DMS 273 (cell line): ENCODE measurements at regions not wholly inside any gene's neighbourhood (a gene's known extent, or its start where the extent isn't known, plus 50 kb on each side); places are given as distances from the start of the nearest gene placed in this dataset.
A peak's percentile ranks its signal among the peaks of the same experiment; 100 is the strongest.
"Not testable (repeated sequence)": the region's sequence is repeated elsewhere in the genome, so short reads cannot be mapped to it uniquely, and the experiment has no call there.

Source experiments
- DNase-seq: peaks from one replicate; lab custom pipeline; 2025; ENCODE audit not compliant: unreplicated experiment; lab: John Stamatoyannopoulos, UW

DNA sequence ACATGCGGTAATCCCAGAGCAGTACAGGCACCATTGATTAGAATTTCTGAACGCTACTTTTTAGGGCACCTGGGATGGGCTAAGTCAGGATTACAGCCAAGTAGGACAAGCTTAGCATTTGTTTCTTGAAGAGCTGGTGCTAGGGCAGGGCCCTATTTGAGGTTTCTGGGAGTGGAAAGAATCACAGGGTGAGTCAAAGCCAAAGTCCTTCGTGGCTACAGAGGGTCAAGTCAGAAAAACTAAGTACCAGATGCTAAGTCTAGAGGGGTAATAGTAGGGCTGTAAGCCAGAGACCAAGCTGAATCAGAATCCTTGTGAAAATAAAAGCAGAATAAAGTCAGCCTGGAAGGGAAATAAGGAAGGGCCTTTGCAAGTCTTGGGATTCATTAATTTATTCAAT is 448.6 kb downstream of the ZIC3 start:
- no peak for DNase-seq

DNA sequence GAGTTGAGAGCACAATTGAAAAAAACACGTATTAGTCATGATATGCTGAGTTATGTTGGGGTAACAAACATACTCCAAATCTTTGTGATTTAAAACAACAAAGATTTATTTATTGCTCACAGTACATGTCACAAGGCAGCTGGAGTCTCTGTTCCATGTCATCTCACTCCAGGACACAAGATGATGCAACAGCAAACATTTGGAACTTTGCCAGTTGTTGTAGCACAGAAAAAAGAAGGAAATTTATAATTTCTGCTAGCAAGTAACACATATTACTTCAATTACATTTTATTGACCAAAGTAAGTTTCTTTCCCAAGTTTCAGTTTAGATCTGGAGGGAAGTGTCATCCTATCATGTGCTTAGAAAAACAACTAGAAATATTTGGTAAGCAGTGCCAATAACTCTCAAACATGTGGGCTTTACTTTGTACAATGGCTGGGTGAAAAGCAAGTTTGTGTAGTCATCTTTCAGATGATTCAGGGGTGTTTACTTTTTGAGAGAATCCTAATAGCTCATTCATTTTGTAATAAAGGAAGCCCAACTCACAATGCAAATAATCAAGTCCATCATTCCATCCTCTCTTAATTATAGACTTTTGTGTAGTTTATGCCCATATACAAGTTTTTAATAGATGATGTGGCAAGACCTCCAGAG is 452.3 kb downstream of the ZIC3 start:
- peak; percentile 11 for DNase-seq

DNA sequence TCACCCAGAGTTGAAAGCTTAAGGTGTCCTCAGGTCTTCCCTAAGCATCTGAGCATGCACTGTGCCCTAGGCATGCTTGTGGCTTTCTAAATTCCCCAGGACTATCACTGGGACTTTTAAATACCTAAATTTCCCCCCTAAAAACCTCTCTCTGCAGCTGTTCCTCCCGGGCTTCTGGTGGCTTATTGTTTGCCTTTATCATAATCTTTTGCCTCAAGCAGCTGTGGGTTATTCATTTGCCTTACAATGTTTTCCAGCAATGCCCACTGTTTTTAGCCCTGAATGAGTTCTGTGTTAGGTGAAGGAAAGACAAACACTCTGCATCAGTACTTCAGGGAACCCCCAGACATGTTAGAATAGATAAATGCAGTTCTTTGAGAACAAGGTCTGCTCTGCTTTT is 455.0 kb downstream of the ZIC3 start:
- no peak for DNase-seq

DNA sequence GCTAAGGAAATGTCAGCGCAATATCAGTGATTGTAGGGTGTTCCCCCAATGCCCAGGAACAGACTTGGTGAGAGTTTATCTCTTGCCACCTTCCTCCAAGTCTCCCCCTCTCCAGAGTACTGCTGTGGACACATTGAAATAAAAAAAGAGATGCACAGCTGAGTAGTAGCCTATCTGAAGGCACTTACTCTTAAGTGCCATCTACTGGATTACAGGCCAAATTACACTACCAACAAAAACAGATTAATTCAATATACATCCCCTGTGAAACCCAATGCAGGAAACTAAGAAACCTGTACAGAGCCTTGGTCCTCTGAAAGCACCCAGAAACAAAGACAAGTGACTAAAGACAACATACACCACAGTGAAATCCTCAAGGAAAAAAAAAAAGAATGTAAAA is 460.3 kb downstream of the ZIC3 start:
- DNase-seq = peak; percentile 41

DNA sequence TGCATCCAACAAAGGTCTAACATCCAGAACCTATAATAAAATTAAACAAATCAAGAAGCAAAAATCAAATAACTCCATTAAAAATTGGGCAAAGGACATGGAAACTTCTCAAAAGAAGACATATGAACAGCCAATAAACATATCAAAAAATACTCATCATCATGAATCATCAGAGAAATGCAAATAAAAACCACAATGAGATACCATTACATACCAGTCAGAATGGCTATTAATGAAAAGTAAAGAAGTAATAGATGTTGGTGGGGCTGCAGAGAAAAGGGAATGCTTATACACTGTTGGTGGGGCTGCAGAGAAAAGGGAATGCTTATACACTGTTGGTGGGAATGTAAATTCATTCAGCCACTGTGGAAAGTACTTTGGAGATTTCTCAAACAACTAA is 465.8 kb downstream of the ZIC3 start:
- no peak for DNase-seq

DNA sequence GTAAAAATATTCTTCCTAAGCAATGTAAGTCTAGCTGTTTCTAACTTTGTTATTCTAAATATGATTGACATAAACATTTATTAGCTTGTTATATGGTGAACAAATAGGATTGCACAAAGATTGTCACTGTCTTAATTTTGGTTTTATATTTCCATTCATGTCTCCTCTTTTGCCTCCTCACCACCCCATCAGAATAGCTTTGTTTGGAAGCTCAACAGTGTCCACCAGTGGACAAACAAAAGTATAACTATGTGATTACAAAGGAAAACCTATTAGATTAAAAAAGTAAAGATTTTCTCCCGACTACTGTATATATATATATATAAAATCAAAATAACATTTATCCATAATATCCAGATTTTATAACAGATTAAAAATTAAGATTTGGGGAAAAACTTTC is 468.2 kb downstream of the ZIC3 start:
- DNase-seq = peak; percentile 31

DNA sequence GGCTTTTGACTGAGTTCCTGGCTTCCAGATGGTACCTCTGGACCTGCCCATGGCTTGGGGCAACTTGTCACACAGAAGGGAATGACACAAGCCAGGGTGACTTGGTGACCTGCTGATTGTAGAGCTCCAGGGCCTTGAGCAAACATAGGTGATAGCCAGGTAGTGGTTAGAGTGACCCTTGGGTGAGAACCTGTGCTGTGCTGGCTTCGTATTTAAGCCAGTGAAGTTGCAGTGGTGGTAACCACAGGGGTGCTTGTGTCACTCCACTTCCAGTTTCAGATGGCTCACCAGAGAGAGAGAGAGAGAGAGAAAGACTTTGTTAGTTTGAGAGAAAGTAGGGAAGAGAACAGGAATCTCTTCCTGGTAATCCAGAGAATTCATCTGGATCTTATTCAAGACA is 471.6 kb downstream of the ZIC3 start:
- no peak for DNase-seq

DNA sequence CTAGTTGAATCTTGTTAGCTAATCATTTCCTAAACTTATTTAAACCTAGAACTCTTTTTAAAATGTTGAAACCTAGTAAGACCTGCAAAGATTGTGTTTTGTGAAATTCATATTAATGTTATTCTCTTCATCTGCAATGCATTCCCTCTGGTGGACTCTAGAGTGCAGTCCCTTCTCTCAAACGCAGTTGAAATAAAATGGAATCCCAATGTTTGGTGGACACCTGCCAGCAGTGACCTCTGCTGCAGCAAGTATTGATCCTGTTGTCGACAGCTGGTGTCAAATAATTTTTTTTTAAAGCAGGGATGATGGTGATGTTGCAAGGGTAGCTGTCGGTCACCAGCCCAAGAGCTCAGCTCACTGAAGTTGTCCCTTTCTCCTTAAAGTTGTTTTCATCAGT is 492.0 kb downstream of the ZIC3 start:
- no peak for DNase-seq

DNA sequence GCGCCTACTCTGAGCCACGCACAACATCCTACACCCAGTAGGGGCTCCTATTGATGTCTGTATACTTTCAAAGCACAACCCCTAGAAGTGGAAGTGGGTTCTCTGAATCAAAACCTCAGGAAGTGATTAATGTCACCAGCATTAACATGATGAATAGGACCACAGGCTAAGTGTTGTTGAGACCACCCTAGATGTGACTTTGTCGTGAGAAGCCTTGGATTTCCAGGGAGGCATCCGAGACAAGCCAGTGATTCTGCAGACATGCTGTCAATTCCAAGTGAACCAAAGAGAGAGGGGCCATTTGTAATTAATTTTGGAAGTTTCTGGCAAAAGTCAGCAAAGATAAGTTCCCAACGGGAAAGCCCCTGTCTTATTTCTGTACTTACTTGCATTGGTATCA is 493.0 kb downstream of the ZIC3 start:
- no peak for DNase-seq

DNA sequence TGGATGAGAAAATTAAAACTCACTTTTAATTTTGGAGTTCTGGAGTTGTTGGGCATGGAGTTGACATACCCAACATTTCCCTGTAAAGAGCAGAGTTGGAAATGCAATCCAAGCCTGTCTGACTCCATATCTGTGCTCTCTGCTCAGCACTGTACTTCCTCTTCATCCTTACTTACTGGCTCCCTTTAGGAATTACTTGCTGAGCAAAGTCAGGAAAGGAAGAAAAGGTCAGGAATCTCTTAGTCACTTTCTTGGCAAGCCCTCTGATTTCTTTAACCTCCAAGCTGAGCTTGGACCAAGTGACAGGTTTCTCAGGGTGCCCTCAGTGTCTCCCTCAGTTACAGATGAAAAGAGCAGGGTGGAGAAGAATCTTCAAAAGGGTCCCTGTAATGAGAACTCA is 501.5 kb downstream of the ZIC3 start:
- no peak for DNase-seq

DNA sequence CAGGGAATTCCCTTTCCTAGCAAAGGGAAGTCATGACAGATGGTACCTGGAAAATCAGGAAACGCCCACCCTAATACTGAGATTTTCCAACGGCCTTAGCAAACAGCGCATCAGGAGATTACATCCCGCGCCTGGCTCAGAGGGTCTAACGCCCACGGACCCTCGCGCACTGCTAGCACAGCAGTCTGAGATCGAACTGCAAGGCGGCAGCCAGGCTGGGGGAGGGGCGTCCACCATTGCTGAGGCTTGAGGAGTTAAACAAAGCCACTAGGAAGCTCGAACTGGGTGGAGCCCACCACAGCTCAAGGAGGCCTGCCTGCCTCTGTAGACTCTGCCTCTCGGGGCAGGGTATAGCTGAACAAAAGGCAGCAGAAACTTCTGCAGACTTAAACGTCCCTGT is 507.7 kb downstream of the ZIC3 start:
- no peak for DNase-seq

DNA sequence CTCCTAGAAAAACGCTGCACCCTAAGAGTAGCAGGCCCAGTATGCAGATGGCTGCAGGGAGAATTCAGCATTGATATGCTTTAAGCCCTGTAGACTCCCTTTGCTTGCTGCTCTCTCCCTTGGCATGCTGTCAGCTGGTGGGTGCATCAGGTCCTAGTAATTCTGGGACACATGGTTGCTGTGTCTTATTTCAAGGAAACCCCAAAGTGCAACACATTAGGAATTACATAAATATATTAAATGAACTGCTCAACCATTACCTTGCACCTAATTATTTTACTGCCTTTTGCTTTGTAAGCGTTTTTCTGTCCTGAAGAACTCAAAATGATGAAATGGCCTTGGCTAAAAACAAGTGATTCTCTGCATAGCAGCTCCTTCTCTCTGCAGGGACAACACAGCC is 516.3 kb downstream of the ZIC3 start:
- no peak for DNase-seq

DNA sequence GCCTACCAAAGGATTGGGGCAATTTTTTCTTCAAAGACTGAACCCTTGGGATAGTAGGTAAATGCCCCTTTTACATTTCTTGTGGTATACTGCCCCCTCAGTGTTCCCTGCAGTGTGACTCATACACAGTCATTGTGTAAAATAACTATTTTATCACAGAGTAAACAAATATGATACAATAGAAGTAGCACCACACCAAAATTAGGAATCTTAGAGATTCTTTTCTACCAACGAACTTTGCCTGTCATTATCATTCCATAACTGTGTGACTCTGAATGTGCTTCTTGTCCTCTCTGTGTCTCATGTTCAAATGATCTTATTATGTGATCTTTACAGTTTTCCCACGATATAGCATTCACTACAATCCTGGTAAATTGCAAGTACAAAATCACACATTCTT is 517.0 kb downstream of the ZIC3 start:
- no peak for DNase-seq

DNA sequence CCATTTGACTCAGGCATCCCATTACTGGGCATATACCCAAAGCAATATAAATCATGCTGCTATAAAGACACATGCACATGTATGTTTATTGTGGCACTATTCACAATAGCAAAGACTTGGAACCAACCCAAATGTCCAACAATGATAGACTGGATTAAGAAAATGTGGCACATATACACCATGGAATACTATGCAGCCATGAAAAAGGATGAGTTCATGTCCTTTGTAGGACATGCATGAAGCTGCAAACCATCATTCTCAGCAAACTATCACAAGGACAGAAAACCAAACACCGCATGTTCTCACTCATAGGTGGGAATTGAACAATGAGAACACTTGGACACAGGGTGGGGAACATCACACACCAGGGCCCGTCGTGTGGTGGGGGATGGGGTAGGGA is 545.0 kb downstream of the ZIC3 start:
- not testable (repeated sequence) for DNase-seq

DNA sequence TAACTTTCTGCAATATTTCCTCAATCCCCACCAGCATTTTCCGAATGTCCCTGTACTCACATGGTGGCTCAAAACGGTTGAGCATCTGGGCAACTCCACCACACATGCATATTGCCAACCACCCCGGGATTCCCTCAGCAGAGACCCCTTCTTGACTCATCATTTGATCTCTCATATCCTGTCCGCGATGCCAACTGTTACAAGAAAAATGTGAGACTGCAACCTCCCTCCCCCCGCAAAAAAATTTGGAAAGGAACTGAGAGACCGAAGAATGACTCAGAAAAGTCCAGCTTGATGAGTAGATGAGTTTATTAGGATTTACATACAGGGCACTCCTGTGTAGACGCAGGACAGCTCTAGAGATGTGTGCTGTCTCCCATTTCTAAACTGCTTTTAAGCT is 561.4 kb downstream of the ZIC3 start:
- no peak for DNase-seq

DNA sequence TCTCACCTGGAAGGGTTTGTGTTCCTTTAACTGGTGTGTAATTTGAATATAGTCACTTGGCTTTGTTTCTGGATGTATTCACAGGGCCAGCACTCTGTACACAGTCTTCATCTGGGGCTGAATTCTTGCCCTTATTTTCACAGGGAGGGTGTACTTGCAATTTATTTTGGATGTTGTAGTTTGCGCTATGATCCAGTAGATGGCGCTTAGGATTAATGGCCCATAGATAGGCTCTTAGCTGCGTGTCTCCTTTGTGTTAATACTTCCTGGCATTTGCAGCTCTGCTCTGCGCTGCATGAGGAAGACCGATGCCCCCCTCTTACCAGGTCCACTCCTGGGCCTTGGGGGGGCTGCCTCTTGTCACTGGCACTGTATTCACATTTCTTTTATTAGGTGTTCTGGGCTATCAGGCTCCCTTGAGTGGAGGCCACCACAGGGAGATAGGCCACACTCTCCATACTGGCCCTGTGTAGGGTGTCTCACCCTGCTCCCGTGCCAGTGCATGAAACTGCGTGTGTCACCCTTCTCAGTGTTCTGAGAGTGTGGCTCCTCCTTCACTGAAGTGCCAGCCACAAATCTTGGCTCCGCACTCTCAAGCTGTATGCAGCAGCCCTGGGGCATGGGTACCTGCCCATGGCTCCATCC is 562.2 kb downstream of the ZIC3 start:
- DNase-seq = peak; percentile 68

DNA sequence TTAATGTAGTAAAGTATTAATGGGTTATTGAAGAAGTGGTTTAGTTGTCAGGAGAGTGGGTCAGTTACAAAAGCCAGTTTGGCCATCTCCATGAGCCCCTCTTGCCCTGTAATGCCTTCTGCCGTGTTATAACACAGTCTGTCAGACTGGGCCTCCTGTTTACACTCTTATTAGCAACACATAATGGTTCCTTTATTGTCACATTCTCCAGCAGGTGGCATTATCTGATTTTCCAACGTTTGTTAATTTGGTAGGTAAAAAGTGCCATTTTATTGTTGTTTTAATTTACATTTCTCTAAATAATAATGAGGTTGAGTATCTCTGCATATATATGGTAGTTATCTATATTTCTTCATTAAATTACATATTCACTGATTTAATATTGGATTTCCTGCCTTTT is 560.8 kb downstream of the FGF13 start:
- DNase-seq = peak; percentile 44

DNA sequence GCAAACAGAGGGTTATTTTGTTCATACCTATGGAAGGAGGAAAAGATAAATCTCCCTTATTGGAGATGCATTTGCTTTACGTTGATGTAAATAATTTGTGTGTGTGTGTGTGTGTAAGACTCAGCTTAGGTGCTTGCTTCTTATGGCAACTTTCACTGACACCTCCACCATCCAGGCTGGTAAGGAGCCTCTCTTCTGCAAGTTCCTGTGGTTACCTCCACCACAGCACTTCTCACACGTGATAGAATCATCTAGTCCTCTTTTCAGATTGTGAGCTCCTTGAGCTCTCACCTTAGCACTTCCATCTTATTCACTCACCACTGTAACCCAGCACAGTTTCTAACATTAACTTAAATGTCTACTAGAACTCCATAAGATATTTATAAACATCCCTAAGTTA is 553.7 kb downstream of the FGF13 start:
- DNase-seq = no peak

DNA sequence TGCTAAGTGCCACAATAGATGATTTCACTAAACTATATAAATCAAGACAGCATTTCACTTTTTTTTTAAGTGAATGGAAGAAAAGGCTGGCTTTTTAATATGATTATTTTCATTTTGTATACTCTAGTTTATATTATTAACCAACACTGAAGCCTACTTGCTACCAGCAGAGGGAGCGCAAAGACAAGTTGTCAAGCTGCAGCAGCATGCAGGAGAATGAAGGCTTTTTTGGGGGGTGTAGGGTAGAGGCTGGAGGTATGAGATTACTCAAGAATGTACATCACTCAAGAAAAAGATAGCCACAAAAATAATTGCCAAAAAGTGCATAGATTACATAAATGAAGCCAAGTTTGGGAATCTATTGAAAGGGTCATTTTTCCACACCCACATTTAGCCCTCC is 519.5 kb downstream of the FGF13 start:
- DNase-seq = peak; percentile 71

DNA sequence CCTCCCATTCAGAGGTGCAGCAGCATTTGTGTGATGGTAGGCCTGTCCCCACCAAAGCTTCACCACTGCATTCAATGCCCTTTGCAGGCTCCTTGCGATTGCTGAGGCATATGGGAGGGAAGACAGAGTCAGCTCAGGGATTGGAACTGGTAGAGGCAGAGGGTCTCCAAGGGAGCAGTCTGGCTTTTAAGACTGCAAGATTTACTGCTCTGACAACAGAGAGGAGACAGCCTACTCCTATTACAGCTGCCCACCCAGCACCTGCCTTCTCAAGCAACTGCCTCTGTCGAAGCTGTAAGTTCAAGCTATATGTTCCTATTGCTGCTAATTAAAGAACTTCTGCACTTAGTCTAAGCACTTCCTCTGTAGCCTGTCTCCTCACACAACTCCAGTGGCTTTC is 481.8 kb downstream of the FGF13 start:
- DNase-seq = no peak

DNA sequence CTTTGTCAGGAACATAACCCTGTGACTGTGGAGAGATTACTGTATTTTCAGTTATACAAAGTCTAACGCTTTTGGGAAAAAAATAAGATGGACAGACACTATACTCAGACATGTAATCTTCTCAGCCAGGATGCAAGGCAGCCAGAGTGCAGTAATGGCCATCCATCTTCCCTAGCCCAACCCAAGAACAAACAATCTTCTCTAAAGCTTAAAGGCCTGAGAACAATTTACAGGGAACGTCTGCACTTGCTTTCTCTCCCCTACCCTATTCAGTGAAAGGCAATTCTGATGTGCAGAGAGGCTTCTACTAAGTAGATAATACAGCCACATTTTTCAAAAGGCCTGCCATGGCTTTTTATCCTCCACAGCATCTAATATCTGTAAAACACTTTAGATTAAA is 471.3 kb downstream of the FGF13 start:
- no peak for DNase-seq

DNA sequence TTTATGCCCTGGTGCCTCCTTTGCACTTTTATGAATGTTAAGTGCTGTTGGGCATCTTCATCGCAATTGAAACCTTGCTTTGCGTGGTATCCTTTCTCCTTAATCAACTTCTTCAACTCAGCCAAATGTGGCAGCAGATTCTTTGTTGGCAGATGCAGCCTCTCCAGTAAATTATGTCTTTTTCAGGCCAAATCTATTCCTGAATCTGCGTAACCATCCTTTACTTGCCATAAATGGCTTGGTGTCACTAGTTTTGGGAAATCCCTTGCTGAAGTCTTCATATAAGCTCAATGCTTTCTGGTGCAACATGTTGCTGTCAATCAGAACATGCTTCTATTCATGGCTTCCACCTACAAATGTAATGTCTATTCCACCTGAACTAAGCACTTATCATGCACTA is 457.5 kb downstream of the FGF13 start:
- DNase-seq = no peak

DNA sequence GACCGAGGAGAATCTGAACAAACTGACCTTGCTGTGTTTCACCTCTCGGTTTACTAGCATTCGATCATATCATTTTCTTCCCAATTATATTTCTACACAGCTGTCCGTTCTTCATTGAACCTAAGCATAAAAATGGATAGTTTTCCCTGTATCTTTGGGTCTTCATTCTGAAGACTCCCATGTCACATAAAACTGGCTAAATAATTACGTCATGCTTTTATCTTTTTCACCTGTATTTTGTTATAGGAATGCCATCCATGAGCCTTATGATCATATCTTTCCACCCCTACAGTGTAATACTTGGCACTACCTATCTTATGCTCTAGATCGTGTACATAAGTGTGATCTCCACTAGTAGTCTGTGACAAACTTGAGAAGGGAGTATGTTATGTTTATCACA is 456.1 kb downstream of the FGF13 start:
- DNase-seq = no peak
